Upper lobe of left lung (tissue), 4 donors: ENCODE measurements at regions not wholly inside any gene's neighbourhood (a gene's known extent, or its start where the extent isn't known, plus 50 kb on each side); places are given as distances from the start of the nearest gene placed in this dataset.

ENCODE experiments used
- POLR2A ChIP-seq, 4 donors: fragments of 450-650 bp; IDR thresholded peaks; one replicate each; pipeline ENCODE4 v1.5.1; 2016 to 2017; ENCODE audit warnings: antibody characterized with exemption in 4 of 4, mild to moderate bottlenecking in 2 of 4
- POLR2AphosphoS5 ChIP-seq, 2 donors: sonication (generic); formaldehyde crosslinking; IDR thresholded peaks; one replicate each; pipeline ENCODE4 v1.5.1; 2017; ENCODE audit warnings: antibody characterized with exemption in 2 of 2
- TF ChIP-seq, protein P1 (sequence below), 6 experiments: fragments of 450-650 bp in 4 of 6; fragments of 200-600 bp in 2 of 6; sonication (generic) in 2 of 6; IDR thresholded peaks; one replicate each; pipeline ENCODE4 v1.5.1; 2016 to 2019; ENCODE audit warnings: antibody characterized with exemption in 6 of 6

DNA sequence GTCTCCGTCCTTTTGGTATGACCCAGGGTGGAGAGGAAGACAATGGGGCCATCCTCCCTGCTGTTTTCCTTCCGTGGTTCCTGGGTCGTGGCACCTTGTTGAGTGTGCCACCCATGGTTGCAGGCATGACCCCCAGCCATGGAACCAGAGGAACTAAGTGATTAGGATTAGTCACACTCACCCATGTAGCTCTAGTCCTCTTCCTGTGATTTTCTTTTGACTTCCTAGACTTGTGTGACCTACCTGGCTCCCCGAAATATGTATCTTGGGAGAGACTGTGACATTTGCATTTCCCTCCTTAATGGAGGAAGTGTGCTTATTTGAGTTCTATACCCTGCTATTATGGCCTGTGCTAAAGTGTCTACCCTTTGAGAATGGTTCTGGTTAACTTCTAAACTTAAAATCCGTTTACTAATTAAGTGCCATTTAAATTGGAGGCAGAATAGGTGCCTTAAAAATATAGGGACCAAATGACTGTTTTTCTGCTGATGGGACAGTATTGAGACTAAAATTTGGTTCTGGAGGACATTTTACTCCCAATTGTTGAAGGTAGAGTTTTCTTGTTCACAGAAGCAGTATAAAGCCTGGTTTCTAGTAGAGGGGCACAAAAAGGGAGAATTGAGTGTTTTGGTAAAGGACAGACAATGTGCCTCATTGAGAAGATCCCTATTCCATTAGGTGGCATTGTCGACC, 545.6 kb downstream of the HDGFL1 start:
- TF ChIP-seq, protein P1, sequence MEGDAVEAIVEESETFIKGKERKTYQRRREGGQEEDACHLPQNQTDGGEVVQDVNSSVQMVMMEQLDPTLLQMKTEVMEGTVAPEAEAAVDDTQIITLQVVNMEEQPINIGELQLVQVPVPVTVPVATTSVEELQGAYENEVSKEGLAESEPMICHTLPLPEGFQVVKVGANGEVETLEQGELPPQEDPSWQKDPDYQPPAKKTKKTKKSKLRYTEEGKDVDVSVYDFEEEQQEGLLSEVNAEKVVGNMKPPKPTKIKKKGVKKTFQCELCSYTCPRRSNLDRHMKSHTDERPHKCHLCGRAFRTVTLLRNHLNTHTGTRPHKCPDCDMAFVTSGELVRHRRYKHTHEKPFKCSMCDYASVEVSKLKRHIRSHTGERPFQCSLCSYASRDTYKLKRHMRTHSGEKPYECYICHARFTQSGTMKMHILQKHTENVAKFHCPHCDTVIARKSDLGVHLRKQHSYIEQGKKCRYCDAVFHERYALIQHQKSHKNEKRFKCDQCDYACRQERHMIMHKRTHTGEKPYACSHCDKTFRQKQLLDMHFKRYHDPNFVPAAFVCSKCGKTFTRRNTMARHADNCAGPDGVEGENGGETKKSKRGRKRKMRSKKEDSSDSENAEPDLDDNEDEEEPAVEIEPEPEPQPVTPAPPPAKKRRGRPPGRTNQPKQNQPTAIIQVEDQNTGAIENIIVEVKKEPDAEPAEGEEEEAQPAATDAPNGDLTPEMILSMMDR (IDR thresholded peaks at IDR 0.05) = no peak
- no peak for TF ChIP-seq POLR2A (IDR thresholded peaks at IDR 0.05)
- no peak for TF ChIP-seq POLR2AphosphoS5 (IDR thresholded peaks at IDR 0.05)
